ENCODE measurements at regions not wholly inside any gene's neighbourhood (a gene's known extent, or its start where the extent isn't known, plus 50 kb on each side); places are given as distances from the start of the nearest gene placed in this dataset.

DNA sequence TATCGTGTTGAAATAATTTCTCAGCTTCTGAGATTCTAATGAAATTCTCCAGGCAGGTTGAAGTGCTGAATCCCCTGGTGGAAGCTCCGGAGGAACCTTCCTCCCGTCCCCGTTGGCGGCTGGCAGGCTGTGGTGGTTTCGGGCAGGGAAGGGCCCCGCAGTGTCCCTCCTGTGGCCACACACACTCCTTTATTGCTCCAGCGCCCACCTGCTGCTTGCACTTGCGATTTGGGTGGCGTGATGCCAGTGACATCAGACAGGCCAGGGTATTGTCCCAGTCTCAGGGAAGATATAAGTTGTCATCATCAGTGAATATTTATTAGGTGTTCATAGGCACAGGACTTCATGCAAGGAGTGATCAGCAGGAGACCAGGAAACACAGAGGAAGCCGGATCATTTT is 530.4 kb downstream of the QKI start:
- H3K27ac Mint-ChIP-seq: no peak overlapping the region
- H3K4me1 Mint-ChIP-seq: no peaks in the 10 kb centered on the region
- H3K4me3 Mint-ChIP-seq: no peak overlapping the region
- ATAC-seq (replicated peaks): no peak
- H3K9me3 Mint-ChIP-seq: peaks cover 5% of the 10 kb centered on the region
- no peaks in the 10 kb centered on the region for H3K36me3 Mint-ChIP-seq (ENCODE audit: low read depth)
- peaks cover 48% of the 10 kb centered on the region for H3K27me3 Mint-ChIP-seq

DNA sequence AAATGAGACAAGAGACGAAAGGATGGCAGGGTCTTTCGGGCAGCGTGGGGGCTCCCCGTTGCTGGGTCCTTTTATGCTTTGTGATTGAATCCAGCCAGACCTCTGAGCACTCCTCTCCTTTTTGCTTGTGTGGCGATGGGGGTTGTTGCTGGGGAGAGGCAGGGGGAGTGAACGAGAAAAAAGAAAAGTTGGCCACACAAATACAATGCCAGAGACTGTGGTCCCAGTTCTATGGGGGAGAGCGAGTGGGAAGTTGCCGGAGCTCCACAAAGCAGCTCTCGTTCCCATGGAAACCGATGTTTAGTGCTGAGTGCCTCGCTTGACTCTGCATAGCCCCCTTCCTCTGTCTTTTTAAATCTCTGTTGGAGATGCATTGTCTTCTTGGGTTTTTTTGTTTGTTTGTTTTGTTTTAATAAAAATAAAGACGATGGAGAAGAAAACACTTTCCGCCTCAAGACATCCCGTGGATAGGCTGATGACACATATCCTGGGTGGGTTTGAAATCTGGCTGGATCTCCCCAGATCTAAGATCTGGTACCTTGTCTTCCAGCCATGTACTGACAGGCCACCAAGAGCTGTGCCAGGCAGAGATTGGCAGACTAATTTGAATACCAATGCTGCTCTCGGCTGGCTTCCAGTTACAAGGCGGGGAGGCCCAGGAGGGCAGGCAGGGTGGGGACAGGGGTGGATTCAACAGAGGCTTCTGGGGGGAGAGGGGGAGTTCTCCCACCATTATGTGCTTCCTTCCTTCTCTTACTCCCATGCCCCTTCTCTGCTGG is 529.3 kb downstream of the QKI start:
- Mint-ChIP-seq H3K27me3 (peaks cover 49% of the 10 kb centered on the region), H3K27ac (no peak overlapping the region), H3K4me3 (no peak overlapping the region), H3K9me3 (peaks cover 5% of the 10 kb centered on the region), H3K36me3 (ENCODE audit: low read depth) (no peaks in the 10 kb centered on the region), H3K4me1 (no peaks in the 10 kb centered on the region)
- no peak for ATAC-seq (replicated peaks)

DNA sequence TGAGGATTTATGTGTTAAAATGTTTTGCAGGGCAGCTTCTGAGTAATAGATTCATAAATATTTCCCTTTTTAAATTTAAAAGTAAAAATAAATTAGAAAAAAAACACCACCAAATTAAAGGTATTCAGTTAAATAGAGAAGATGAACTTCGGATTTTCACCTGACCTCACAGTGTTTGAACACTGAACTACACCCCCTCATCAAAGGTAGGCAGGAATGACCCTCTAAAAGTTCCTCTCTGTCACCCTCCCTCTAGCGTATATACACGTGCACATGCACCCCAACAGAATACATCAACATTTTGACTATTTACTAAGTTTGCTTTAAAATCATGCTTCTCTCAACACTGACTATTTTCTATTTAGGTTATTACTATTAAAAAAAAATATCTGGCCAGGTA is 528.3 kb downstream of the QKI start:
- peaks cover 45% of the 10 kb centered on the region for H3K27me3 Mint-ChIP-seq
- ATAC-seq (replicated peaks): no peak
- H3K9me3 Mint-ChIP-seq: peaks cover 5% of the 10 kb centered on the region
- no peak overlapping the region for H3K4me3 Mint-ChIP-seq
- no peaks in the 10 kb centered on the region for H3K36me3 Mint-ChIP-seq (ENCODE audit: low read depth)
- H3K27ac Mint-ChIP-seq: no peak overlapping the region
- no peaks in the 10 kb centered on the region for H3K4me1 Mint-ChIP-seq

DNA sequence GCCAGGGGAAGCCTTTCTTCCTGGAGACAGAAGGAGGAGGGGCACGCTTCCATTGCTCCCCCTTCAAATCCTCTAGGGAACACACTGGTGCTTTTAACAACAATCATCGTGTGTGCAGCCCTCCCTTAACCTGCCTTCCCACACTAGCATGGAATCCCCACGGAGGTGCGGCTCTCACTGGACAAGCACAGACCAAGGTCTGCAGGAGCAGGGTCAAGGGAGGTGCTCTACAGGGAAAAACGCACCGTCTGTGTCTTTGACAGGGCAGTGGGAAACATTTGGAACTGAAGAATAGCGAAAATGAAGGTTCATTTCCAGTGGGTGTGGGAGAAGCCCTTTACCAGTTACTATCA is 527.1 kb downstream of the QKI start:
- H3K27me3 Mint-ChIP-seq: peaks cover 45% of the 10 kb centered on the region
- peaks cover 5% of the 10 kb centered on the region for H3K9me3 Mint-ChIP-seq
- H3K36me3 Mint-ChIP-seq (ENCODE audit: low read depth): no peaks in the 10 kb centered on the region
- H3K27ac Mint-ChIP-seq: no peak overlapping the region
- H3K4me1 Mint-ChIP-seq: no peaks in the 10 kb centered on the region
- no peak overlapping the region for H3K4me3 Mint-ChIP-seq
- no peak for ATAC-seq (replicated peaks)

DNA sequence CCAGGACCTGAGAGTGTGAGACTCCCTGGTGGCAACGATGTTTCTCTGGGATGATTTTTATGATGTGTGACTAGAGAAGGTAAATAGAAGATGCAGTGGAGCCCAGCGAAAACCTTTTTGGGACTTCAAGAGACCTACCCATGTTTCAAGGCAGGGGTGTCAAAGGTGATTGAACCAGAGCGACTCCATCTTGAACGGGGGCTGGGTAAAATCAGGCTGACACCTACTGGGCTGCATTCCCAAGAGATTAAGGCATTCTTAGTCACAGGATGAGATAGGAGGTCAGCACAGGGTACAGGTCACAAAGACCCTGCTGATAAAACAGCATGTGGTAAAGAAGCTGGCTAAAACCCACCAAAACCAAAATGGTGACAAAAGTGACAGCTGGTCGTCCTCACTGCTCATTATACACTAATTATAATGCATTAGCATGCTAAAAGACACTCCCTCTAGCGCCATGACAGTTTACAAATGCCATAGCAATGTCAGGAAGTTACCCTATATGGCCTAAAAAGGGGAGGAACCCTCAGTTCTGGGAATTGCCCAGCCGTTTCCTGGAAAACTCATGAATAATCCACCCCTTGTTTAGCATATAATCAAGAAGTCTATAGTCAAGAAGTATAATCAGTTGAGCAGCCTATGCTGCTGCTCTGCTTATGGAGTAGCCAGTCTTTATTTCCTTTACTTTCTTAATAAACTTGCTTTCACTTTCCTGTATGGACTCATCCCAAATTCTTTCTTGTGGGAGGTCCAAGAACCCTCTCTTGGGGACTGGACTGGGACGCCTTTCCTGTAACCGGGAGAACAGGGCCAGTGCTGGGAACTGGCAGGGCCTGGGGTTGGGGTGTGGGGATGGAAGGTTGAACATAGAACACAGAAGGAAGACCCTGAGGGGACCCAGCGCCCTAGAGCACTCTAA is 526.4 kb downstream of the QKI start:
- Mint-ChIP-seq H3K27me3 (peaks cover 45% of the 10 kb centered on the region), H3K9me3 (peaks cover 5% of the 10 kb centered on the region), H3K4me3 (no peak overlapping the region), H3K36me3 (ENCODE audit: low read depth) (no peaks in the 10 kb centered on the region), H3K27ac (no peak overlapping the region), H3K4me1 (no peaks in the 10 kb centered on the region)
- no peak for ATAC-seq (replicated peaks)

DNA sequence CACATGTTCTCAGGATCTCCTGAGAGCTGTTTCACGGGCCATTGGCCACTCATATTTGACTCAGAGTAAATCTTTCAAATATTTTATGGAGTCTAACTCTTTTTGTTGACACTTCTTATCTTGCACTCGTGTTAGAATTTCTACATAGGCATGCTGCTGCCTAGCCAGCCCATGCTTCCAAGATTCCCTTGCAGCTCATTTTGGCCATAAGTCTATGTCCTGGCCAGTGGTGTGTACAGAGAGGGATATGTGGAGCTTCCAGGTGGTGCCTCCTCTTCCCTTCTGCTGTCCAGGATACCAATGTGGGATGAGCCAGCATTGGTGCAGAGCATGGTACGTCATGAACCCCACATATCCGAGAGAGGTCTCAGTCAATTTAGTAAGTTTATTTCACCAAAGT is 522.6 kb downstream of the QKI start:
- H3K27me3 Mint-ChIP-seq: peaks cover 38% of the 10 kb centered on the region
- no peak overlapping the region for H3K27ac Mint-ChIP-seq
- ATAC-seq (replicated peaks): no peak
- H3K36me3 Mint-ChIP-seq (ENCODE audit: low read depth): no peaks in the 10 kb centered on the region
- no peaks in the 10 kb centered on the region for H3K4me1 Mint-ChIP-seq
- peaks cover 5% of the 10 kb centered on the region for H3K9me3 Mint-ChIP-seq
- H3K4me3 Mint-ChIP-seq: no peak overlapping the region

DNA sequence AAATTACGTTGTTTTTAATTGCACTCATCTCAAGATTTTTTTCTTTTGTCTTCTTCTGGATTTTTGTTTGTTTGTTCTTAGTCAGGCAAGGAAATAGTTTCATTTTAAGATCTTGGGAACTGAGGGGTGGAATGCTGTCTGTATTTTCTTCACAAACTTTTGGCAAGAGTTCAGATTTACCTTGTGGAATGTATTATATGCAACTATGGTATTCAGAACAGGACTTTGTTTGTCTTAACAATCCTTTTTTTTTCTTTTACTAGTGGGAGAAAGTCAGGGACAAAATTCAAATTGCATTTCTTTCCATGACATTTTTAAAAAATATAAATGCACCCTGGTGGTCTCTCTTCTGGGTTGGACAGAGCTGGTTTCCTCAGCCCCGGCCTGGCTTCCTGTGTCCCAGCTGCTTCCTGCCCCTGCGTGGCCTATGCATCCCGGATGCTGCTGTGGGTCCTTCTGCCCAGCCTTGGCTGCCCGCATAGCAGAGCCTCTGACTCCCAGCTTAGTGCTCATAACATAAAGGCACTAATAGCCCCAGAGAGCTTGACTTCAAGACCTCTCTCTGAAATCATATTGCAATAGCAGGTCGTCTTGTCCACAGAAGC is 520.7 kb downstream of the QKI start:
- H3K4me1 Mint-ChIP-seq: no peaks in the 10 kb centered on the region

DNA sequence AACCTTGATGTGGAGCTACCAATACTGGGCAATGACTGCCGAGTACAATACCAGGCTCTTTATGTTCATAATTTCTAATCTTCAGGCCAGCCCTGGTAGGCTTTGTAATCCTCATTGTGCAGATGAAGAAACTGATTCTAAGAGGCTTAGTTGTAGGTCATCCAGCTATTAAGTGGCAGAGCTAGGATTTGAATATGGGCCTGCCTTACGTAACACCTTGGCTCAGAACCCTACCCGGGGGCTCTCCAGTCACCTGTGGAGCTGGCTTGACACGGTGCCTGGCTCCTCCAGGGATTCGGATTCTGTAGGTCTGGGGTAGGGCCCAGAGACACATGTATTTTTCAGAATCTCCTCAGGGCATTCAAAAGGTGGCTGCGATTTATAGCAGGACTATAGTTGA is 515.5 kb downstream of the QKI start:
- Mint-ChIP-seq H3K4me3 (no peak overlapping the region), H3K4me1 (no peaks in the 10 kb centered on the region)
- ATAC-seq (replicated peaks): no peak

More for the DNA sequence above, 520.7 kb downstream of the QKI start:
- H3K27ac Mint-ChIP-seq: no peak overlapping the region
- ATAC-seq (replicated peaks): no peak
- H3K36me3 Mint-ChIP-seq (ENCODE audit: low read depth): no peaks in the 10 kb centered on the region
- H3K4me3 Mint-ChIP-seq: no peak overlapping the region
- H3K9me3 Mint-ChIP-seq: peaks cover 3% of the 10 kb centered on the region
- peaks cover 24% of the 10 kb centered on the region for H3K27me3 Mint-ChIP-seq

DNA sequence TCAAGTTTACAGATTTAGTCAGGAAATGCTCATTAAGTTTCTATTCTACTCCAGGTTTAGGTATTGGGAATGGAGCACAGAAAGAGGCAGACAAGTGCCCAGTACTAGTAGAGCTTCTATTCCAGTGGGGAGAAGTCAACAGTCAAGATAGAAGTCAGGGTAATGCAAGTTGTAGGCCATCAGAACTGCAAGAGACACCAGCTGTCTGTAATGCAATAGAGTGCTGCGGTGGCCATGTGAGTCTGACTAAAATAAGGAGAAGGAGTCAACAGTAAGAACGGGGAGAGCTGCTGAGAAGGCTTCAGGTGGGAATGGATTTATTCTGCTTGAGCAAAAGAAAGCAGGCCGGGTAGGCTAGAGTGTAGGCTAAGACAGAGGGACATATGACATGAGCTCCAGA is 515.0 kb downstream of the QKI start:
- Mint-ChIP-seq H3K27me3 (peaks cover 20% of the 10 kb centered on the region), H3K27ac (no peak overlapping the region), H3K9me3 (no peaks in the 10 kb centered on the region), H3K4me3 (no peak overlapping the region), H3K36me3 (ENCODE audit: low read depth) (no peaks in the 10 kb centered on the region), H3K4me1 (no peaks in the 10 kb centered on the region)
- ATAC-seq (replicated peaks): no peak

More for the DNA sequence above, 515.5 kb downstream of the QKI start:
- no peaks in the 10 kb centered on the region for H3K9me3 Mint-ChIP-seq
- H3K27me3 Mint-ChIP-seq: peaks cover 22% of the 10 kb centered on the region
- H3K27ac Mint-ChIP-seq: no peak overlapping the region
- H3K36me3 Mint-ChIP-seq (ENCODE audit: low read depth): no peaks in the 10 kb centered on the region

DNA sequence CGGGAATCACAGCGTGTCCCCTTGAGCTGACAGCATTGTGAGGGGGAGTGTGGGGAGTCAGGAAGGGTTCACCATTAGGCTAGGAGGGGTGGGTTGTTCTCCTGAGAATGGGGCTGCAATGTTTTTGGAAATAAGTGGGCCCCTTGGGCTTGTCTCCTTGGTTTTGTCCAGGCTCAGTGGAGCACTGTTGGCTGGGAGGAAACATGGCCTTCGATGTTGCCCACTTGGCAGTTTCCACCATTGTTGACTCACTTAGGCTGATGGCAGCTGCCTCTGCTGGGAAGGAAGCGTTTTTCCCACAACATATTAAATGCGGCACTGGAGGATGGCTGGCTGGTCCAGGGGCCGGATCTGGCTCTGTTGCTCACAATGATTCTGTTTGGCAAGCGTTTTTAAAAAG is 512.1 kb downstream of the QKI start:
- Mint-ChIP-seq H3K27ac (no peak overlapping the region), H3K27me3 (peaks cover 7% of the 10 kb centered on the region), H3K4me3 (no peak overlapping the region), H3K9me3 (no peaks in the 10 kb centered on the region), H3K36me3 (ENCODE audit: low read depth) (no peaks in the 10 kb centered on the region), H3K4me1 (no peaks in the 10 kb centered on the region)
- no peak for ATAC-seq (replicated peaks)

DNA sequence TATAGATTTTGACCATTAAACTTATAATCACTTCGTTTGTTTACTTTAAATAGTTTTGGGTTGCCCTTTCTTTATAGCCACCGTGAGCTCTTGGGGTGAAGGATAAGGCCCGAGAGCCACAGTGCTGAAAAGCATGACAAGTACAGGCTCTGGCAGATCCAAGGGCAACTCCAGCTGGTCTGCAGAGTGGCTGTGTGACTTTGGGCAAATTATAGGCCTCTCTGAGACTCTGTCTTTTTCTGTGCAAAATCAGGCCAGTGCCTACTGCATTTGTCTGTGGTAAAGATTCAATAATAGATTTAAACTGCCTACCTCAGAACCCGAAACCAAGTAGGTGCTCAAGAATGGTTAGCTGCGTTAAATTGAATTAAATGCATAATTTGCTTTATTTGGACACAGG is 511.3 kb downstream of the QKI start:
- H3K9me3 Mint-ChIP-seq: no peaks in the 10 kb centered on the region
- no peaks in the 10 kb centered on the region for H3K4me1 Mint-ChIP-seq

DNA sequence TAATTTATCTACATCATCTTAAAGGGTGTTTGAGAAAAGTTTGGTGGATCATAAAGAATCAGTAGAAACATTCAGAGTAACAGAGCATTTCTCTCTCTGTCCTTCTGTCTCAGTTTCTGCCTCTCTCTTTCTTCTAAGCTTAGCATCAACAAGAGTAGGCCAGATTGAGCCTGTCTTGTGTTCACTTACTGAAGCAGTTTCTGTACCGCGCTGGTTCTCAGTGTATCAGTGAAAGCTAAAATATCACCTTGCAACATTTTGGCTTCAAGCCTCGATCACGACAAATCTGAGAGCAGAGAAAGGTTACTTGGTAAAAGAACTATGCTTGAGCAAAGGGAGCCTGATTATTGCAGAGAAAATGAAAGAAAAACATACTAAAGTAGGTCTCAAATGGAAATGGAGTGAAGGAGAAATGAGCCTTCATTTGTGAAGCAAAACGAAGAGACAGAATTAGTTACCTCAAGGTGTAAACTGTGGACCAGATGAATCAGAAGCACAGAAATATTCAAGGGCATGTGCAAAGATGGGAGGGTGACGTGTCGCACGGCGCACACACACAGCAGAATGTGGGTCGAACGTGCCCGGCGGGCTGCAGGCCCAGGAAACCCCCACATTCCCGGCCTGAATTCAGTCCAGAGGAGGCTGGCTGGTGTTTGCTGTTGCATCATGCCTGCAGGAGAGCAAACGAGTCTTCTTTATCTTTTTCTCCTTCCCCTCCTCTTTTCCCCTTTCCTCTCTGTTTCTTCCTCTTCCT is 509.3 kb downstream of the QKI start:
- H3K4me3 Mint-ChIP-seq: no peak overlapping the region
- H3K9me3 Mint-ChIP-seq: no peaks in the 10 kb centered on the region
- H3K27me3 Mint-ChIP-seq: peaks cover 3% of the 10 kb centered on the region
- H3K36me3 Mint-ChIP-seq (ENCODE audit: low read depth): no peaks in the 10 kb centered on the region
- no peak overlapping the region for H3K27ac Mint-ChIP-seq
- no peaks in the 10 kb centered on the region for H3K4me1 Mint-ChIP-seq
- no peak for ATAC-seq (replicated peaks)

More for the DNA sequence above, 511.3 kb downstream of the QKI start:
- Mint-ChIP-seq H3K4me3 (no peak overlapping the region), H3K27ac (no peak overlapping the region), H3K36me3 (ENCODE audit: low read depth) (no peaks in the 10 kb centered on the region), H3K27me3 (peaks cover 7% of the 10 kb centered on the region)
- no peak for ATAC-seq (replicated peaks)

DNA sequence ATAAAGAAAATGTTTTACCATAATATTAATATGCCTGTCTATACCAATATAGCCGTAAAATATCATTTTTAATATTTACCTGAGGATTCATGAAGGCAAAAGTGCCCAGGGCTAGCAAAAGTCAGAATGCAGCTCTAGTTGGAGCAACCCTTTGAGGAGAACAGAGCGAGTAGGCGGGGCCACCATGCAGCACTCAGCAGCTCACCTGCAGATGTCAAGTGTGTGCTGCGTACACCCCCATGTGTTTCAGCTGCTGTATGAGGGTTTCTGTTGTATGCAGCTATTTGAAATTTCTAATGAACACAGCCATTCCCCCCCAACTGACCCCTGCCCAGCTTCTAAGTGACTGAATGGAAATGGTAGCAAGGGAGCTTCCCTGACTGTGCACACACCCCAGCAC is 508.0 kb downstream of the QKI start:
- Mint-ChIP-seq H3K27me3 (peaks cover 5% of the 10 kb centered on the region), H3K9me3 (no peaks in the 10 kb centered on the region), H3K36me3 (ENCODE audit: low read depth) (no peaks in the 10 kb centered on the region), H3K4me1 (no peaks in the 10 kb centered on the region), H3K27ac (no peak overlapping the region), H3K4me3 (no peak overlapping the region)
- ATAC-seq (replicated peaks): no peak

DNA sequence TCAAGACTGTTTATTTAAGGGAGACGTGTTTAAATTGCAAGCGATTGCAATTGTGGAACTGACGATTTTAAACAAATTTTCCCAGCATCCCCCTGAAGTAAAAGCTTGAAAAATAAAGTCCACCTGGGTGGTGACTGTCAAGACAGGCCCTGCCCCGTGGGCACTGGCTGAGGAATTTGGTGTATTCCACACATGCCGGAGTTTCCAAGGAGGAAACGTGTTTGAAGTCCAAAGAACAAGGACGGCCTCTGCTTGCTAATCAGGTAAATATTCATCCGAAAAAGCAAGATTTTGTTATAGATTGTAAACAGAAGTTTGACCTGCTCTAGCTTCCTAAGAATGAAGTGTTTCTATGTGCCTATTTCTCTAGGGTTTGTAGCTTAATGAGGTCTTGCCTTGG is 505.1 kb downstream of the QKI start:
- Mint-ChIP-seq H3K9me3 (no peaks in the 10 kb centered on the region), H3K36me3 (ENCODE audit: low read depth) (no peaks in the 10 kb centered on the region), H3K4me3 (no peak overlapping the region), H3K27me3 (peaks cover 3% of the 10 kb centered on the region), H3K27ac (no peak overlapping the region), H3K4me1 (no peaks in the 10 kb centered on the region)
- ATAC-seq (replicated peaks): no peak
